HG02840 (cell line): ENCODE measurements at regions not wholly inside any gene's neighbourhood (a gene's known extent, or its start where the extent isn't known, plus 50 kb on each side); places are given as distances from the start of the nearest gene placed in this dataset.

ENCODE experiments used
- ATAC-seq: cut with Tn5 transposase; IDR thresholded peaks from one replicate; pipeline ENCODE4 v1.9.1; 2021; ENCODE audit warnings: mild to moderate bottlenecking, moderate library complexity, moderate number of reproducible peaks; ENCODE audit not compliant: unreplicated experiment, low FRiP score

GRCh38 chr5:120380644-120381043, 83.5 kb upstream of the PRR16 start:
- no peak for ATAC-seq

DNA sequence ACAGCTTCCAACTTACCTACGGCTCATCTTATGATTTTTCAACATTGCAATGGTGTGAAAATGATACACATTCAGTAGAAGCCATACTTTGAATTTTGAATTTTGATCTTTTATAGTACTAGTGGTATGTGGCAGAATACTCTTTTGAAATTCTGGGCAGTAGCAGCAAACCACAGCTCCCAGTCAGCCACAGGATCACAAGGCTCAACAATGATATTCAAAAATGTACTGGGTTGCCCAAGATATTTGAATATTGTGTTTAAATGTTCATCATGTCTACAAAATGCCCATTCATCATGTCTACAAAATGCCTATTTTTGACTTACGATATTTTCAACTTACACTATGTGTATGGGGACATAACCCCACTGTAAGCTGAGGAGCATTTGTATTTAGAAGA, 81.3 kb upstream of the PRR16 start:
- no peak for ATAC-seq

DNA sequence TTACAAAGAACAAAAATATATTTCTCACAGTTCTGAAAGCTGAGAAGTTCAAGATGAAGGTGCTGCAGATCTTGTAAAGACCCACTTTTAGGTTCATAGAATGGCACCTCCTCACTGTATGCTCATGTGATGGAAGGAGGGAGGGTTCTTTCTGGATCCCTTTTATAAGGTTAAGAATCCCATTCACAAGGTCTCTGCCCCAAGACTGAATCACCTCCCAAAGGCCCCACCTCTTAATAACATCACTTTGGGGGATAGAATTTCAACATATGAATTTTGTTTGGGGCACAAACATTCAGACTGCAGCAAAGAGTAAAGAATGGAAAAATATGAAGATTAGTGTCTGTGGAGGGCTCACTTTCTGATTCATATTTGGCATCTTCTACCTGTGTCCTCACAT, 77.1 kb upstream of the PRR16 start:
- no peak for ATAC-seq

DNA sequence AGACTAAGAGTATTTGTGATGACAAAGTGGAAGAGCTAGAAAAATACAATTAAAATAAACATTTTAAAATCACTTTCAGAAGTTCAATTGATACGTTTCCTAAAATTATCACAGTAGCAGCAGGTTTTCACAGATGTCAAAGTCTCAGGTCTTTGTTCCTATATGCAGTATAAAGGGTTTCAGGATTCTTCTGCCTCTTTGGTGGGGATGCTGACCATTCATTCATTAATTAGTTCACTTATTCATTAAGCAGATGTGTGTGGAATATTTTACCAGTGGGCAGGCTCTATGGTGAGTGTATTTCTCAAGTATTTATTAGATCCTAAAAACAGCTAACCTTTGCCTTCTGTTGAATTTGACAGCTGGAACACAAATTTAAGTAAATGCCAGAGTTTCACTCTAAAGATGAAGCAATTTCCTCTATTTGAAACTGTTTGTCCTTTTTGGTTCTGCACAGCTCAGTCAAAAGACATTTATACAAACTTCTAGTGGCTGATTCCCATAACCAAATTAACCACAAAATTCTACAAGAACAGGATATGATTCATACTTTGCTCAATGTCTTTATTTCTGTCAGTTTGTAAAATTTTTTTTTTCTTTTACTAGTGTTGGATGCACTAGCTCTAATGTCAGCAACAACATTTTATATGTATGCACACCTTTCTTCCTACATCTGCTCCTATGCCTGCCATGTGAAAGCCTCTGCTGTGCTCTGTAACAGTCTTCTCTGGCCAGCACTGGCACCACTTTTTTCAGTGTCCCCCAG, 75.9 kb upstream of the PRR16 start:
- ATAC-seq = no peak

GRCh38 chr5:120394259-120394658, 69.8 kb upstream of the PRR16 start:
- ATAC-seq = no peak

DNA sequence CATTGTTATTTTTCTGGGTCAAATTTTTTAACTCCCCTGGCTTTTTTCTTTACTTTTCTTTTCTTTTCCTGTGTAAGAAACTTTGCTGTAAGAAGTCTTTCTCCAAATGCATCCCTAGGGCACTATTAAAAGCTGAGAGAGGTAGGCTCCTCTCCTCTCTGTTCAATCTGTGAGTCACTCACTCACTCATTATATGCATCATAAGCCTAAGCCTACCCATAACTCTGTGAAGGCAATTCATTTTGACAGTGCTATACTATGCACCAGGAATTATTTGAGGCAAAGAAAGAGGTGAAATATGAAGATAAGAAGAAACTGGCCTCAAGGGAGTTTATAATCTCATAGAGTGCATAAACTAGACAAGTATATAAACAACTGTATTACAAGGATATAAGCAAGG, 67.9 kb upstream of the PRR16 start:
- no peak for ATAC-seq

DNA sequence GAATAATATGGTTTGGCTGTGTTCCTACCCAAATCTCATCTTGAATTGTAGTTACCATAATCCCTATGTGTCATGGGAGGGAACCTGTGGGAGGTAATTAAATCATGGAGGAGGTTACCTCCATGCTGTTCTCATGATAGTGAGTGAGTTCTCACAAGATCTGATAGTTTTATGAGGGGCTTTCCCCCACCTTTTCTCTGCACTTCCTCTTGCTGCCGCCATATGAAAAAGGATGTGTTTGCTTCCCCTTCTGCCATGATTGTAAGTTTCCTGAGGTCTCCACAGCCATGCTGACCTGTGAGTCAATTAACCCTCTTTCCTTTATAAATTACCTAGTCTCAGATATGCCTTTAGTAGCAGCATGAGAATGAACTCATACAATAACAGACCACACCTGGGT, 63.7 kb upstream of the PRR16 start:
- no peak for ATAC-seq

- no peak for ATAC-seq
Observed at GRCh38 chr5:120402606-120403005, 61.5 kb upstream of the PRR16 start.

DNA sequence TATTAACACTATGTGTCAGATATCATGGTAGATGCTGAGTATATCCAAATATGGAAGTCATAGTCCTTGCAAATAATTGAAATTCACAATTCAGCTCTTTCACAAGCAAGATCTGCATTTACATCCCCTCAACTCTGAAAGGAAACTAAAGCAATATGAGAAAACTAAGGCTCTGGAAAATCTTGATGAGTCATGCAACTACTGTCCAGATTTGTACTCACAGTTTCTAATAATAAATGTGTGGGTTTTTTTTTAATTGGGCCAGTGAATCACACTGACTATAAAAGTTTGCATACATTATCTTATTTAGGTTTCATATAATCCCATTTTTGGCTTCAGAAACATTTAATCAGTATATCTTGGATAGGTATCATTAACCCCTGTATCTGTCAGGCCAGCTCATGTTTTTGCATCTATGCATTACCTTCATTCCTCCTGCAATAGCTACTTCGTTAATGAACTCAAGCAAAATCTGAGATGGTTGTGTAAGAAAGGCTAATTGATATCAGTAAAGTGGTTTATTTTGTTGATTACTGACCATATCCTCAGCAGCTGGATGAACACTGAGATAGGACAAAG, 58.7 kb upstream of the PRR16 start:
- ATAC-seq = no peak

DNA sequence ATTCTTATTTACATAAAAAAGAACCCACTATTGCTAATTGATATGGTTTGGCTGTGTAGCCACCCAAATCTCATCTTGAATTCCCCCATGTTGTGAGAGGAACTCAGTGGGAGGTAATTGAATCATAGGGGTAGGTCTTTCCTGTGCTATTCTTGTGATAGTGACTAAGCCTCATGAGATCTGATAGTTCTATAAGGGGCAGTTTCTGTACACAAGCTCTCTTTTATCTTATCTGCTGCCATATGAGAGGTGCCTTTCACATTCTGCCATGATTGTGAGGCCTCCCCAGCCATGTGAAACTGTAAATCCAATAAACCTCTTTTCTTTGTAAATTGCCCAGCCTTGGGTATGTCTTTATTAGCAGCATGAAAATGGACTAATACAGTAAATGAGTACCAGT, 58.2 kb upstream of the PRR16 start:
- ATAC-seq = no peak

DNA sequence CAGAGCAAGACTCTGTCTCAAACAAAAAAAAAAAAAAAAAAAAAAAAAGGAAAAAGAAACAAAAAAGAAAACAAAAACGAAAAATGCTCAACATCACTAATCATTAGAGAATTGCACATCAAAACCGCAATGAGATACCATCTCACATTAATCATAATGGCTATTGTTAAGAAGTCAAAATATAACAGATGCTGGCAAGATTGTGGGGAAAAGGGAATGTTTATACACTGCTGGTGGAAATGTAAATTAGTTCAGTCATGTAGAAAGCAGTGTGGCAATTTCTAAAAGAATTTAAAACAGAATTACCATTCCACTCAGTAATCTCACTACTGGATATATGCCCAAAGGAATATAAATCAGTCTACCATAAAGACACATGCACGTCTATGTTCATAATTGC, 50.4 kb upstream of the PRR16 start:
- ATAC-seq = no peak
